ENCODE measurements at regions not wholly inside any gene's neighbourhood (a gene's known extent, or its start where the extent isn't known, plus 50 kb on each side); places are given as distances from the start of the nearest gene placed in this dataset.
"Not testable (repeated sequence)": the region's sequence is repeated elsewhere in the genome, so short reads cannot be mapped to it uniquely, and the experiment has no call there.

GRCh38 chr4:163710158-163710557, 215.7 kb downstream of the TMA16 start:
- TF ChIP-seq CTCF (IDR thresholded peaks at IDR 0.05; ENCODE audit: low read depth, low read length, missing control alignments), result no peak
- DNase-seq (ENCODE audit: extremely low read depth, low read depth), result no peak
- H3K4me3 ChIP-seq (replicated peaks; ENCODE audit: low read depth, low read length), result no peak overlapping the region

- DNase-seq (ENCODE audit: extremely low read depth, low read depth); H3K4me3 ChIP-seq (replicated peaks; ENCODE audit: low read depth, low read length): not testable (repeated sequence)
Measured at GRCh38 chr4:163724495-163724894, 230.0 kb downstream of the TMA16 start.

- H3K4me3 ChIP-seq (replicated peaks; ENCODE audit: low read depth, low read length), result no peak overlapping the region
- DNase-seq (ENCODE audit: extremely low read depth, low read depth), result no peak
- no peak for TF ChIP-seq CTCF (IDR thresholded peaks at IDR 0.05; ENCODE audit: low read depth, low read length, missing control alignments)
Measured at GRCh38 chr4:163726641-163727040, 232.2 kb downstream of the TMA16 start.

GRCh38 chr4:163731071-163731470, 236.6 kb downstream of the TMA16 start:
- no peak overlapping the region for H3K4me3 ChIP-seq (replicated peaks; ENCODE audit: low read depth, low read length)
- TF ChIP-seq CTCF (IDR thresholded peaks at IDR 0.05; ENCODE audit: low read depth, low read length, missing control alignments), result no peak
- no peak for DNase-seq (ENCODE audit: extremely low read depth, low read depth)

GRCh38 chr4:163732473-163732872, 238.0 kb downstream of the TMA16 start:
- TF ChIP-seq CTCF (IDR thresholded peaks at IDR 0.05; ENCODE audit: low read depth, low read length, missing control alignments), result no peak
- no peak overlapping the region for H3K4me3 ChIP-seq (replicated peaks; ENCODE audit: low read depth, low read length)

GRCh38 chr4:163736876-163737275, 242.4 kb downstream of the TMA16 start:
- TF ChIP-seq CTCF (IDR thresholded peaks at IDR 0.05; ENCODE audit: low read depth, low read length, missing control alignments), result no peak
- DNase-seq (ENCODE audit: extremely low read depth, low read depth), result no peak
- H3K4me3 ChIP-seq (replicated peaks; ENCODE audit: low read depth, low read length), result no peak overlapping the region

More at GRCh38 chr4:163732473-163732872, 238.0 kb downstream of the TMA16 start:
- DNase-seq (ENCODE audit: extremely low read depth, low read depth), result no peak

- DNase-seq (ENCODE audit: extremely low read depth, low read depth); H3K4me3 ChIP-seq (replicated peaks; ENCODE audit: low read depth, low read length): not testable (repeated sequence)
Measured at GRCh38 chr4:163737846-163738245, 243.4 kb downstream of the TMA16 start.

GRCh38 chr4:163738521-163738920, 244.0 kb downstream of the TMA16 start:
- H3K4me3 ChIP-seq (replicated peaks; ENCODE audit: low read depth, low read length), result no peak overlapping the region
- no peak for DNase-seq (ENCODE audit: extremely low read depth, low read depth)
- no peak for TF ChIP-seq CTCF (IDR thresholded peaks at IDR 0.05; ENCODE audit: low read depth, low read length, missing control alignments)
